ENCODE measurements at regions not wholly inside any gene's neighbourhood (a gene's known extent, or its start where the extent isn't known, plus 50 kb on each side); places are given as distances from the start of the nearest gene placed in this dataset.
A peak's percentile ranks its signal among the peaks of the same experiment; 100 is the strongest.

- Mint-ChIP-seq H3K36me3 (ENCODE audit: low read depth) (peaks cover under 1% of the 10 kb centered on the region), H3K27me3 (no peaks in the 10 kb centered on the region), H3K27ac (no peak overlapping the region), H3K4me1 (no peaks in the 10 kb centered on the region), H3K4me3 (no peak overlapping the region)
- ATAC-seq, result no peak
- no peaks in the 10 kb centered on the region for H3K9me3 ChIP-seq (ENCODE audit: control insufficient read depth, low read length, poor library complexity, severe bottlenecking)
- DNase-seq, result no peak
Measured at GRCh38 chr13:89862011-89862690, 1485.3 kb upstream of the MIR17HG start.

- Mint-ChIP-seq H3K4me1 (no peaks in the 10 kb centered on the region), H3K27ac (no peak overlapping the region), H3K27me3 (no peaks in the 10 kb centered on the region), H3K4me3 (no peak overlapping the region), H3K36me3 (ENCODE audit: low read depth) (peaks cover 2% of the 10 kb centered on the region)
- no peak for DNase-seq
- H3K9me3 ChIP-seq (ENCODE audit: control insufficient read depth, low read length, poor library complexity, severe bottlenecking), result no peaks in the 10 kb centered on the region
- ATAC-seq, result no peak
Measured at GRCh38 chr13:89862691-89863036, 1484.8 kb upstream of the MIR17HG start.

DNA sequence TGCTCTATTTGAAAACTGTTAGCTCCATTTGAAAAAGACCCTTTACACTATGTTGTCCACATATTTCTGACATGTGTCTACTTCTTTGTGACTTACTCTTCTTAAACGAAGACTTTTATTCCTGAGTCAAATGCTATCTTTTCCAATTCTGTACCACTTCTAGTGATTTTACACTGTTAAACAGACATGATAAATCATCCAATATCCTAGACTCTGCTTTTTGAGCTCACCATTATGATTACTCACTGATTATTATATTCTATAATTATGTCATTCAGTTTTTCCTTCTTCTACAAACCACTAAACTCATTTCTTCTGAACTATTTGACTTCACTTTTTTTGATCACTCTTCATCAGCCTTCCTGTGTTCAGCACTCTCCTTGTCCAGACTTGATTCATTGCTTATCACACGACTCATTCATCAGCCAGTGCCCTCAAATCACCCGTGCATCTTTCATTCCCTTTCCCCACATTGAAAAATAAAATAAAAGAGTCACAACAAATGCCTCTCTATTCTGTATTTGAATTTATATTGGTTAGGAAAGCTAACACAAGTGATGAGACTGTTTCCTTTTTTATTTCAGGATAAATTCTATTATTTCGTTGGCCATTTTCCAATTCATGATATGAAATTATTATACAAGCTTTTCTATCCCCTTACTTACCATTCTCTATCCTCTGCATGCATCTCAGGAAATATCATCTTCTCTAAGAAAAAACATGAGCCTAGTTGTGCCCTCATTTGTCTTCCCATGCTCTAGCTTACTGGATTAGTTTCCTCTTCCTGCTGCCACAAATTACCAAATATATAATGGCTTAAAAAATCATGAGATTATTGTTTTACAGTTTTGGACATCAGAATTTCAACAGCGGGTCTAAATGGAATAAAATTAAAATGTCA, 1482.1 kb upstream of the MIR17HG start:
- H3K9me3 ChIP-seq (ENCODE audit: control insufficient read depth, low read length, poor library complexity, severe bottlenecking), result no peaks in the 10 kb centered on the region
- no peak for DNase-seq
- Mint-ChIP-seq H3K4me3 (no peak overlapping the region), H3K27me3 (no peaks in the 10 kb centered on the region), H3K27ac (no peak overlapping the region), H3K36me3 (ENCODE audit: low read depth) (peaks cover 2% of the 10 kb centered on the region), H3K4me1 (no peaks in the 10 kb centered on the region)
- ATAC-seq, result no peak

DNA sequence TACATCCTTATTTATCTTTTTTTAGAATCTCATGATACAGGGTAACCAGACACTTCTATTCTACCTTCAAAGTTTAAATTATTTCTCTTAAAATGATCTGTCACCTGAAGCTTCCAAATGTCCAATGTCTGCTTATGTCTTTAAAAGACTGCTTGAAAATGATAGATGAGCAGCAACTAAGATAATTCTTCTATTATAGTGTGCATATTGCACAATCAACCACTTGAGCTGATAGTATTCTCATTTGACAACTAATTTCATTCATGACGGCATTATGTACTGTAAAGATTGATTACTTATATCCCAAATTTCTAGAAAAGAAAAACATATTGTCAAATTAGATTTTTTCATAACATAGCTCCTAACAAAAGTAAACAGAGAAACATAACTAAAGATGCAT, 1478.2 kb upstream of the MIR17HG start:
- peaks cover 2% of the 10 kb centered on the region for H3K36me3 Mint-ChIP-seq (ENCODE audit: low read depth)
- H3K27ac Mint-ChIP-seq, result no peak overlapping the region
- no peak for ATAC-seq
- no peaks in the 10 kb centered on the region for H3K27me3 Mint-ChIP-seq
- no peaks in the 10 kb centered on the region for H3K9me3 ChIP-seq (ENCODE audit: control insufficient read depth, low read length, poor library complexity, severe bottlenecking)
- H3K4me1 Mint-ChIP-seq, result no peaks in the 10 kb centered on the region
- no peak overlapping the region for H3K4me3 Mint-ChIP-seq
- DNase-seq, result no peak

DNA sequence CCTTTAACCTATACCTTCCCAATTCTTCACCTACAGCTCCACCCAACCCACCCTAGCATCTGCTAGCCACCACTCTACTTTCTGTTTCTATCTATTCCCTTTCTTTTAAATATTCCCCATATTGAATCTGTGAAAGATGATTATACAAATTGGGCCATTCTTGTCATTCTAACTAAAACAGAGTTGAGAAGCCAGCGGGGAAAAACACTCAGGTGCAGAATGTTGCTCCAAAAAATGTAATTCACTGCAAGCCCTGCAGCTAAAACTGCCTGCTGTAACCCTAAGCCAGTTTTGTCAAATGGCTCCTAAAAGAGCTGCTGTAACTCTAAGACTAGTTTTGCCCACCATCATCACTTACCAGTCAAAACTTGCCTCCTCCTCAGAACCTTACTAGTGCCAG, 1468.6 kb upstream of the MIR17HG start:
- H3K9me3 ChIP-seq (ENCODE audit: control insufficient read depth, low read length, poor library complexity, severe bottlenecking), result no peaks in the 10 kb centered on the region
- Mint-ChIP-seq H3K4me3 (no peak overlapping the region), H3K27ac (no peak overlapping the region), H3K27me3 (no peaks in the 10 kb centered on the region), H3K36me3 (ENCODE audit: low read depth) (no peaks in the 10 kb centered on the region), H3K4me1 (no peaks in the 10 kb centered on the region)
- no peak for ATAC-seq
- DNase-seq, result no peak

DNA sequence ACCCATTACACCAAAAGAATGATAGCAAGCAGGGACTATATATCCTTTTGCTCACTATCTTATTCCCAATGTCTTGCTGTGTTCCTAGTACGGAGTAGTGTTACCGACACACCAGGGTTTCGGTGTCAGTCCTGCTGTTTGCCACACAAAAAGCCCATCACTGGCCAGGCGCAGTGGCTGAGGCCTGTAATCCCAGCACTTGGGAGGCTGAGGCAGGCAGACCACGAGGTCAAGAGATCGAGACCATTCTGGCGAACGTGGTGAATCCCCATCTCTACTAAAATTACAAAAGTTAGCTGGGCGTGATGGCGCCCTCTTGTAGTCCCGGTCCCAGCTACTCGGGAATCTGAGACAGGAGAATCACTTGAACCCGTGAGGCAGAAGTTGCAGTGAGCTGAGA, 1467.3 kb upstream of the MIR17HG start:
- no peak for DNase-seq
- Mint-ChIP-seq H3K4me1 (no peaks in the 10 kb centered on the region), H3K36me3 (ENCODE audit: low read depth) (no peaks in the 10 kb centered on the region), H3K27me3 (no peaks in the 10 kb centered on the region), H3K27ac (no peak overlapping the region), H3K4me3 (no peak overlapping the region)
- H3K9me3 ChIP-seq (ENCODE audit: control insufficient read depth, low read length, poor library complexity, severe bottlenecking), result no peaks in the 10 kb centered on the region
- no peak for ATAC-seq

- H3K9me3 ChIP-seq (ENCODE audit: control insufficient read depth, low read length, poor library complexity, severe bottlenecking), result no peaks in the 10 kb centered on the region
- Mint-ChIP-seq H3K27ac (no peak overlapping the region), H3K36me3 (ENCODE audit: low read depth) (no peaks in the 10 kb centered on the region), H3K27me3 (no peaks in the 10 kb centered on the region), H3K4me3 (no peak overlapping the region), H3K4me1 (no peaks in the 10 kb centered on the region)
- ATAC-seq, result no peak
- DNase-seq, result no peak
Measured at GRCh38 chr13:89883893-89884448, 1463.5 kb upstream of the MIR17HG start.

DNA sequence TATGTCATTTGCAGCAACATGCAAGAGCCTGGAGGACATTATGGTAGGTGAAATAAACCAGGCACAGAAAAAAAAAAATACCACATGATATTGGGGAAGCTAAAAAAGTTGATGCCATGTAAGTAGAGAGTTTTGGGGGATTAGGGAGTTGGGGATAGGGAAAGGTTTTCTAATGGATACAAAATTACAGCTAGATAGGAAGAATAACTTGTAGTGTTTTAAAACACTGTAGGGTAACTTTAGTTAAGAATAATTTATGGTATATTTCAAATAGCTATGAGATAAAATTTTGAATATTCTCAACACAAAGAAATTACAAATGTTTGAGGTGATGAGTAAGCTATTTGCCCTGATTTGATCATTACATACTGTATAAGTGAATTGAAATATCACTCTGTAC, 1456.7 kb upstream of the MIR17HG start:
- Mint-ChIP-seq H3K4me3 (peak overlapping the region; percentile 2), H3K36me3 (ENCODE audit: low read depth) (no peaks in the 10 kb centered on the region), H3K27me3 (no peaks in the 10 kb centered on the region), H3K4me1 (no peaks in the 10 kb centered on the region), H3K27ac (no peak overlapping the region)
- H3K9me3 ChIP-seq (ENCODE audit: control insufficient read depth, low read length, poor library complexity, severe bottlenecking), result no peaks in the 10 kb centered on the region
- ATAC-seq (no peak), DNase-seq (no peak)

DNA sequence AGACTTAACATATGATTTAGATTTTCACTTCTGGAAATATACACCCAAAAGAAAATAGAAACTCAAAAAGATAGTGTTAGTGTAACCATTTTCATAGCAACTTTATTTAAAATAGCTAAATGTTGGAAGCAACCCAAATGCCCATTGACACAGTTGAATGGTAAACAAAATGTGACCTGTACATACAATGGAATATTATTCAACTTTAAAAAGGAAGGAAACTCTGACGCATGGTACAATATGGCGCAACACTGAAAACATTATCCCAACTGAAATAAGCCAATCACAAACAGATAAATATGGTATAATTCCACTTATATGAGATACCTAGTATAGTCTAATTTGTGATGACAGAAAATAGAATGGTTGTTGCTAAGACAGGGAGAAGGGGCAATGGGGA, 1456.1 kb upstream of the MIR17HG start:
- H3K27ac Mint-ChIP-seq, result no peak overlapping the region
- no peak for ATAC-seq

DNA sequence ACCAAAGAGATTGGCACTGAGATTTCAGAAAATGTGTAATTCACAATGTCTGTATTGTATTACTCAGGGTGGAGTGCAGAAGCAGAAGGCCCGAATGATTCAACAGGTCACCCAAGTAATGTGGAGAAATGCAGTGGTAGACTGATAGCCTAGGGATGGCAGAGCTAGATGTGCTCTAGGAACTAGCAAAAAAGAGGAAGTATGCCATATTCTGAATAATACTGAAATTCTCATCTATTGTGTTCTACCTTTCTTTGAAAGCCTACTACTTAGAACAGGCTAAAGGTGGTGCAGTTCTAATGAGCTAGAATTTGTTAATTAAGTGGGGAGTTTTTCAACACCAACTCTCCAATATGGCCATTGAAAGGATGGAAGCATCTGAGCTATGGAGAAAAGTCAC, 1449.8 kb upstream of the MIR17HG start:
- no peaks in the 10 kb centered on the region for H3K9me3 ChIP-seq (ENCODE audit: control insufficient read depth, low read length, poor library complexity, severe bottlenecking)
- H3K27ac Mint-ChIP-seq, result no peak overlapping the region
- ATAC-seq (no peak), DNase-seq (no peak)
- no peaks in the 10 kb centered on the region for H3K4me1 Mint-ChIP-seq
- H3K36me3 Mint-ChIP-seq (ENCODE audit: low read depth), result no peaks in the 10 kb centered on the region
- no peaks in the 10 kb centered on the region for H3K27me3 Mint-ChIP-seq
- H3K4me3 Mint-ChIP-seq, result no peak overlapping the region

More for the DNA sequence above, 1456.1 kb upstream of the MIR17HG start:
- Mint-ChIP-seq H3K4me3 (no peak overlapping the region), H3K27me3 (no peaks in the 10 kb centered on the region), H3K4me1 (no peaks in the 10 kb centered on the region), H3K36me3 (ENCODE audit: low read depth) (no peaks in the 10 kb centered on the region)
- no peaks in the 10 kb centered on the region for H3K9me3 ChIP-seq (ENCODE audit: control insufficient read depth, low read length, poor library complexity, severe bottlenecking)
- no peak for DNase-seq

DNA sequence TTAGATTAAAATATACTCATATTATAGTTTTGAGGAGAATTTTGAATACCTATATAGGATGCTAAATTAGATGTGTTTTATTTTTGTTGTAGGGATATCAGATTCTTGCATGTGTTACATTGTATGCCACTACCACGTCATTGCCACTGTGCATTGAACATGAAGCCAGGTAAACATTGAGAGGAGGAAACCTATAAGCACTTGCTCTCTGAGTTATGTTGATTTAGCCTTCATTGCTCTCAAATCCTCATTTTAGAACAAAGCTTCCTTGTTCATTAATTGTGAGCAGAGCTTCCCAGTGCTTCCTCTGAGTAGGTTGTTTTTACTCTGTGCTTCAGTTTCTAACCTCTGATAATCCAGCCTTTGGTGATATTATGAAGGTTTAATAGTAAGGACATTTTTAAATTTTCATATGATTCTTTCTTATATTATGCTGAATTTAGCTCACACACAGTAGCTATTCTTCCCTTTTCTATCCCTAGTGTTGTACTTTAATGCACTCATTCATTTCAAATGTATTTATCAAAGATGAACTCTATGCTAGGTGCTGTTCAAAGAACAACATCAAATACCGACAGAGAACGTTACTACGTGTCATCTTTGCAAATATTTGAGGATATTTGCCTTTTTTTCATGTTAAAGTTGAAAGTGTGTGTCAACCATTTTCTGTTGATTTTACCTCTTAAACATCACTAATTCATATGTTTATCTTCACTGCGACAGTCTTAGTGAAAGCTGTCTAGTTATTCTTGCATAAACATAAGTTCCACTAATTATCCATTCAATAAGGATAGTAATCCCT, 1448.0 kb upstream of the MIR17HG start:
- Mint-ChIP-seq H3K4me1 (no peaks in the 10 kb centered on the region), H3K4me3 (no peak overlapping the region), H3K36me3 (ENCODE audit: low read depth) (no peaks in the 10 kb centered on the region), H3K27ac (no peak overlapping the region), H3K27me3 (no peaks in the 10 kb centered on the region)
- no peaks in the 10 kb centered on the region for H3K9me3 ChIP-seq (ENCODE audit: control insufficient read depth, low read length, poor library complexity, severe bottlenecking)
- DNase-seq, result no peak
- ATAC-seq, result no peak

GRCh38 chr13:89900104-89900765, 1447.3 kb upstream of the MIR17HG start:
- H3K27me3 Mint-ChIP-seq, result no peaks in the 10 kb centered on the region
- ATAC-seq, result no peak
- no peak for DNase-seq
- H3K27ac Mint-ChIP-seq, result no peak overlapping the region
- no peaks in the 10 kb centered on the region for H3K36me3 Mint-ChIP-seq (ENCODE audit: low read depth)
- no peak overlapping the region for H3K4me3 Mint-ChIP-seq
- no peaks in the 10 kb centered on the region for H3K4me1 Mint-ChIP-seq
- H3K9me3 ChIP-seq (ENCODE audit: control insufficient read depth, low read length, poor library complexity, severe bottlenecking), result no peaks in the 10 kb centered on the region

GRCh38 chr13:89902223-89902622, 1445.3 kb upstream of the MIR17HG start:
- Mint-ChIP-seq H3K27ac (no peak overlapping the region), H3K36me3 (ENCODE audit: low read depth) (no peaks in the 10 kb centered on the region), H3K4me3 (no peak overlapping the region), H3K4me1 (no peaks in the 10 kb centered on the region), H3K27me3 (no peaks in the 10 kb centered on the region)
- DNase-seq (no peak), ATAC-seq (no peak)
- no peaks in the 10 kb centered on the region for H3K9me3 ChIP-seq (ENCODE audit: control insufficient read depth, low read length, poor library complexity, severe bottlenecking)

Data from T-helper 17 cell (primary cell).